HEK293 (cell line): ENCODE measurements at regions not wholly inside any gene's neighbourhood (a gene's known extent, or its start where the extent isn't known, plus 50 kb on each side); places are given as distances from the start of the nearest gene placed in this dataset.

Experiments used
- CTCF ChIA-PET: fragments of 350-600 bp; formaldehyde crosslinking; extraction: SDS; loops from one replicate; lab custom pipeline; 2021; ENCODE audit warnings: antibody characterized with exemption; lab: Yijun Ruan, JAX
- POLR2A ChIA-PET: fragments of 300-600 bp; formaldehyde crosslinking; extraction: SDS; loops from one replicate; lab custom pipeline; 2020; ENCODE audit warnings: antibody characterized with exemption, inconsistent platforms; lab: Yijun Ruan, JAX
- H3K27ac ChIP-seq: fragments of 200-500 bp; sonication (Bioruptor generic); 2 replicates; pipeline ENCODE4 v1.5.1; 2014; ENCODE audit warnings: low read depth, low read length, control low read depth, inconsistent platforms; ENCODE audit errors: extremely low read depth
- H3K36me3 ChIP-seq, 2 experiments: fragments of 200-500 bp in 1 of 2; sonication (Bioruptor generic) in 1 of 2; 1 replicate in 1 of 2; 2 replicates in 1 of 2; pipeline ENCODE4 v1.5.1; 2014 to 2017; ENCODE audit warnings: inconsistent platforms in 2 of 2, low read length in 2 of 2; ENCODE audit not compliant: control insufficient read depth in 2 of 2, insufficient read depth in 1 of 2
- H3K4me1 ChIP-seq: fragments of 200-500 bp; sonication (Bioruptor generic); 2 replicates; pipeline ENCODE4 v1.5.1; 2014; ENCODE audit warnings: mild to moderate bottlenecking, low read length, inconsistent platforms; ENCODE audit not compliant: control insufficient read depth, insufficient read depth
- H3K4me3 ChIP-seq: 2 replicates; pipeline ENCODE4 v1.5.1; 2011; ENCODE audit warnings: low read depth, mild to moderate bottlenecking, control low read depth, low read length, moderate library complexity
- H3K9me3 ChIP-seq: fragments of 200-500 bp; sonication (Bioruptor generic); 2 replicates; pipeline ENCODE4 v1.5.1; 2014; ENCODE audit warnings: low read depth, low read length, inconsistent platforms; ENCODE audit not compliant: control insufficient read depth, insufficient read depth
- GLI4 ChIP-seq: fragments of 450-650 bp; formaldehyde crosslinking; IDR thresholded peaks from 2 replicates; pipeline ENCODE4 v1.5.1; 2016; ENCODE audit warnings: missing biosample characterization, missing genetic modification characterization
- KLF9 ChIP-seq: fragments of 450-650 bp; formaldehyde crosslinking; IDR thresholded peaks from 2 replicates; pipeline ENCODE4 v1.5.1; 2016; ENCODE audit warnings: missing biosample characterization, missing genetic modification characterization, low read depth
- PRDM1 ChIP-seq: fragments of 450-650 bp; formaldehyde crosslinking; IDR thresholded peaks from 2 replicates; pipeline ENCODE4; 2016; ENCODE audit warnings: missing biosample characterization, missing genetic modification characterization
- RBAK ChIP-seq: fragments of 450-650 bp; formaldehyde crosslinking; IDR thresholded peaks from 2 replicates; pipeline ENCODE4 v1.5.1; 2016; ENCODE audit warnings: missing biosample characterization, missing genetic modification characterization
- SETDB1 ChIP-seq: IDR thresholded peaks from one replicate; pipeline ENCODE4 v1.6.1; 2017; ENCODE audit warnings: mild to moderate bottlenecking, low read length, moderate library complexity, mixed read lengths; ENCODE audit not compliant: insufficient read length
- TCF7L2 ChIP-seq: IDR thresholded peaks from 2 replicates; pipeline ENCODE4 v1.6.1; 2011; ENCODE audit warnings: low read depth, mild to moderate bottlenecking, inconsistent platforms, low read length, moderate library complexity, borderline replicate concordance
- ZBTB21 ChIP-seq: fragments of 450-650 bp; formaldehyde crosslinking; IDR thresholded peaks from 2 replicates; pipeline ENCODE4 v1.5.1; 2017; ENCODE audit warnings: missing biosample characterization, missing genetic modification characterization
- ZBTB44 ChIP-seq: fragments of 450-650 bp; IDR thresholded peaks from 2 replicates; pipeline ENCODE4 v1.5.1; 2018; ENCODE audit warnings: missing biosample characterization, mild to moderate bottlenecking, missing genetic modification characterization
- ZFP3 ChIP-seq: fragments of 450-650 bp; formaldehyde crosslinking; IDR thresholded peaks from 2 replicates; pipeline ENCODE4 v1.5.1; 2016; ENCODE audit warnings: low read depth, missing biosample characterization, missing genetic modification characterization
- ZIC2 ChIP-seq: fragments of 450-650 bp; formaldehyde crosslinking; IDR thresholded peaks from 2 replicates; pipeline ENCODE4 v1.5.1; 2016; ENCODE audit warnings: missing biosample characterization, missing genetic modification characterization
- ZNF138 ChIP-seq: fragments of 450-650 bp; formaldehyde crosslinking; IDR thresholded peaks from 2 replicates; pipeline ENCODE4 v1.5.1; 2016; ENCODE audit warnings: missing biosample characterization, missing genetic modification characterization, borderline replicate concordance
- ZNF146 ChIP-seq: fragments of 450-650 bp; formaldehyde crosslinking; IDR thresholded peaks from 2 replicates; pipeline ENCODE4 v1.5.1; 2016; ENCODE audit warnings: missing biosample characterization, missing genetic modification characterization
- ZNF155 ChIP-seq: fragments of 450-650 bp; formaldehyde crosslinking; IDR thresholded peaks from 2 replicates; pipeline ENCODE4 v1.5.1; 2016; ENCODE audit warnings: missing biosample characterization, missing genetic modification characterization
- ZNF175 ChIP-seq: fragments of 450-650 bp; formaldehyde crosslinking; IDR thresholded peaks from 2 replicates; pipeline ENCODE4 v1.5.1; 2016; ENCODE audit warnings: missing biosample characterization, missing genetic modification characterization
- ZNF184 ChIP-seq: fragments of 450-650 bp; IDR thresholded peaks from 2 replicates; pipeline ENCODE4 v1.5.1; 2018; ENCODE audit warnings: missing biosample characterization, mild to moderate bottlenecking, missing genetic modification characterization
- ZNF292 ChIP-seq: fragments of 450-650 bp; formaldehyde crosslinking; IDR thresholded peaks from 2 replicates; pipeline ENCODE4 v1.5.1; 2016; ENCODE audit warnings: low read depth, missing biosample characterization, missing genetic modification characterization, borderline replicate concordance
- ZNF302 ChIP-seq: fragments of 450-650 bp; formaldehyde crosslinking; IDR thresholded peaks from 2 replicates; pipeline ENCODE4 v1.5.1; 2016; ENCODE audit warnings: missing biosample characterization, missing genetic modification characterization, low read depth
- ZNF416 ChIP-seq: fragments of 450-650 bp; formaldehyde crosslinking; IDR thresholded peaks from 2 replicates; pipeline ENCODE4 v1.5.1; 2016; ENCODE audit warnings: missing biosample characterization, missing genetic modification characterization
- ZNF426 ChIP-seq: fragments of 450-650 bp; formaldehyde crosslinking; IDR thresholded peaks from 2 replicates; pipeline ENCODE4 v1.5.1; 2017; ENCODE audit warnings: missing biosample characterization, missing genetic modification characterization, mild to moderate bottlenecking, inconsistent platforms, moderate library complexity
- ZNF514 ChIP-seq: fragments of 450-650 bp; formaldehyde crosslinking; IDR thresholded peaks from 2 replicates; pipeline ENCODE4 v1.5.1; 2016; ENCODE audit warnings: missing biosample characterization, missing genetic modification characterization
- ZNF521 ChIP-seq: fragments of 450-650 bp; formaldehyde crosslinking; IDR thresholded peaks from 2 replicates; pipeline ENCODE4 v1.5.1; 2017; ENCODE audit warnings: missing biosample characterization, mild to moderate bottlenecking, missing genetic modification characterization
- ZNF529 ChIP-seq: fragments of 450-650 bp; formaldehyde crosslinking; IDR thresholded peaks from 2 replicates; pipeline ENCODE4 v1.5.1; 2017; ENCODE audit warnings: missing genetic modification characterization, missing biosample characterization; ENCODE audit not compliant: insufficient replicate concordance
- ZNF621 ChIP-seq: fragments of 450-650 bp; formaldehyde crosslinking; IDR thresholded peaks from 2 replicates; pipeline ENCODE4 v1.5.1; 2017; ENCODE audit warnings: missing biosample characterization, missing genetic modification characterization
- ZNF624 ChIP-seq: fragments of 450-650 bp; formaldehyde crosslinking; IDR thresholded peaks from 2 replicates; pipeline ENCODE4 v1.5.1; 2017; ENCODE audit warnings: missing biosample characterization, missing genetic modification characterization
- ZNF660 ChIP-seq: fragments of 450-650 bp; IDR thresholded peaks from 2 replicates; pipeline ENCODE4 v1.5.1; 2018; ENCODE audit warnings: missing biosample characterization, mild to moderate bottlenecking, missing genetic modification characterization
- ZSCAN18 ChIP-seq: fragments of 450-650 bp; formaldehyde crosslinking; IDR thresholded peaks from 2 replicates; pipeline ENCODE4 v1.5.1; 2016; ENCODE audit warnings: missing biosample characterization, missing genetic modification characterization
- ZSCAN5A ChIP-seq: fragments of 450-650 bp; formaldehyde crosslinking; IDR thresholded peaks from 2 replicates; pipeline ENCODE4 v1.5.1; 2016; ENCODE audit warnings: missing biosample characterization, missing genetic modification characterization
- TF ChIP-seq, protein P1 (sequence below): fragments of 450-650 bp; formaldehyde crosslinking; IDR thresholded peaks from 2 replicates; pipeline ENCODE4 v1.5.1; 2016; ENCODE audit warnings: missing biosample characterization, missing genetic modification characterization

GRCh38 chr22:27475548-27475897, 326.0 kb downstream of the MN1 start (continued):
- TF ChIP-seq ZNF416 (tag by site-specific recombination) (no peak), ZNF292 (tag by site-specific recombination) (no peak), ZFP3 (tag by site-specific recombination) (no peak), ZBTB21 (tag by site-specific recombination) (no peak), ZSCAN18 (tag by site-specific recombination) (no peak), ZNF621 (tag by site-specific recombination) (no peak), ZNF155 (tag by site-specific recombination) (no peak), ZNF426 (tag by site-specific recombination) (no peak), ZNF521 (tag by site-specific recombination) (no peak)

DNA sequence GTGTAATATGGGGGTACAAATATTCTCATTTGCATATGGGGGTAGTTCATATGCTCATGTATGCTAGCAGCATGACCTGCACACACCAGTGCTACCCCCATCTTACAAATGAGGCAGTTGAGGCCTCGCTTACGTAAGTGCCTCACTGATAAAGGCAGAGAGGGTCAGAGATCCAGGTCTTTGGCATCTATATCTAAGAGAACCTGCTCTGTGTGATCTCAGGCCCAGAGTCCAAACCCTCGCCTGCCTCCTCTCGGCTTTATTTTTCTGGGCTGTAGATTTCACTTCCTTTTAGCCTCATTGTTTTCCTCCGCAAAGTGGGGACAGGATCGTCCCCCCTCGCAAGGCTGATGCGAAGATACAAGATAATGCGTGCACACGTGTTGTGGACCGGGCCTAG, 325.2 kb downstream of the MN1 start:
- ChIA-PET CTCF (no interaction called here), POLR2A (no interaction called here)
- peaks cover 8% of the 10 kb centered on the region for H3K4me1 ChIP-seq

DNA sequence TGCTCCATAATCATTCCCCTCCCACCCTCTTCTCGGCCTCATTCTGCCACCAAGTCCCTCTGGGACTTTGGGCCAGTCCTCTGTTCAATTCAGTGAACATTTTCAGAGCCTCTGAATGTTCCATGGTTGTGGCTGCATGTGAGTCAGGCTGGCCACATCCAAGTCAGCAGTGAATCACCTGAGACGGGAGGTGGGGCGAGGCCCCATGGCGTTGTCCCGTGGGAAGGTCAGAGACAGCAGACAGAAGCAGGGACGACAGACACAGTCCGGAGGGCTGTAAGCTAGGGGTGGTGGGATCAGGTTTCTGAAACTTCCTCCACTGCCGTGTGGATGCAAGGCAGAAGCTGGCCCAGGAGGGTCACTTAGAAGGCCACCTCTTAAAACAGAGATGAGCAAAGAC, 324.8 kb downstream of the MN1 start:
- POLR2A ChIA-PET = no interaction called here
- no peak for TF ChIP-seq ZNF660 (tag by site-specific recombination)
- TF ChIP-seq, protein P1, sequence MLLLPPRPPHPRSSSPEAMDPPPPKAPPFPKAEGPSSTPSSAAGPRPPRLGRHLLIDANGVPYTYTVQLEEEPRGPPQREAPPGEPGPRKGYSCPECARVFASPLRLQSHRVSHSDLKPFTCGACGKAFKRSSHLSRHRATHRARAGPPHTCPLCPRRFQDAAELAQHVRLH (tag by site-specific recombination) = no peak
- TF ChIP-seq SETDB1 = no peak
- no peak for TF ChIP-seq ZNF146 (tag by site-specific recombination)
- no peak for TF ChIP-seq TCF7L2
- no peak for TF ChIP-seq GLI4 (tag by site-specific recombination)
- TF ChIP-seq RBAK (tag by site-specific recombination) = no peak
- TF ChIP-seq ZNF624 = no peak
- no peak for TF ChIP-seq ZNF521 (tag by site-specific recombination)
- TF ChIP-seq, all 188 proteins: peak for 0
- peaks cover 8% of the 10 kb centered on the region for H3K4me1 ChIP-seq
- H3K36me3 ChIP-seq = no peaks in the 10 kb centered on the region
- H3K9me3 ChIP-seq = no peaks in the 10 kb centered on the region
- H3K27ac ChIP-seq = no peak overlapping the region
- H3K4me3 ChIP-seq = no peak overlapping the region
- CTCF ChIA-PET = no interaction called here

More for the DNA sequence above, 325.2 kb downstream of the MN1 start:
- TF ChIP-seq ZNF184 (tag by site-specific recombination) = no peak
- no peak for TF ChIP-seq PRDM1 (tag by site-specific recombination)
- TF ChIP-seq ZIC2 (tag by site-specific recombination) = no peak
- no peak for TF ChIP-seq ZNF514 (tag by site-specific recombination)
- TF ChIP-seq, all 188 proteins: peak for 0
- Histone ChIP-seq H3K9me3 (no peaks in the 10 kb centered on the region), H3K36me3 (no peaks in the 10 kb centered on the region), H3K4me3 (no peak overlapping the region), H3K27ac (no peak overlapping the region)

GRCh38 chr22:27477171-27477570, 324.4 kb downstream of the MN1 start:
- no peak overlapping the region for H3K27ac ChIP-seq
- no peak overlapping the region for H3K4me3 ChIP-seq
- POLR2A ChIA-PET = no interaction called here
- H3K4me1 ChIP-seq = peaks cover 8% of the 10 kb centered on the region
- CTCF ChIA-PET = no interaction called here
- no peaks in the 10 kb centered on the region for H3K9me3 ChIP-seq
- H3K36me3 ChIP-seq = no peaks in the 10 kb centered on the region
- no peak for TF ChIP-seq ZNF529 (tag by site-specific recombination)
- TF ChIP-seq ZNF624 = no peak
- no peak for TF ChIP-seq KLF9
- no peak for TF ChIP-seq ZNF146 (tag by site-specific recombination)
- TF ChIP-seq ZFP3 (tag by site-specific recombination) = no peak
- TF ChIP-seq ZSCAN5A (tag by site-specific recombination) = no peak
- no peak for TF ChIP-seq ZNF302
- no peak for TF ChIP-seq SETDB1
- TF ChIP-seq ZBTB44 = no peak
- TF ChIP-seq ZNF175 (tag by site-specific recombination) = no peak
- no peak for TF ChIP-seq ZNF138 (tag by site-specific recombination)
